ENCODE measurements at regions not wholly inside any gene's neighbourhood (a gene's known extent, or its start where the extent isn't known, plus 50 kb on each side); places are given as distances from the start of the nearest gene placed in this dataset.
"Not testable (repeated sequence)": the region's sequence is repeated elsewhere in the genome, so short reads cannot be mapped to it uniquely, and the experiment has no call there.

DNA sequence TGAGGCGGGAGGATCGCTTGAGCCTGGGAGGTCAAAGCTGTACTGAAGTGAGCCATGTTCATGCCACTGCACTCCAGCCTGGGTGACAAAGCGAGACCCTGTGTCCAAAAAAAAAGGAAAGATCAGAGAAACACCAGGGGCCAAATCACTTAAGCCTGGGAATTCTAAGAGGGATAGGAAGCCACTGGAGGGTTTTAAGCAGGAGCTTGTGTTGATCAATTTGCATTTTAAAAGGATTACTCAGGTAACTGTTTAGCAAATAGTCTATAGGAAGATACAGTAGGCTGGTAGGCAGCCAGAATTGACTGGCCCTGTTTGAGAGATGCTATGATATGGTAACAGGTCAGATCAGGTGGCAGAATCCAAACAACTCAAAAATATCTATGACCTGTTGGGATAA, 162.7 kb downstream of the SPTSSA start:
- DNase-seq, result no peak

DNA sequence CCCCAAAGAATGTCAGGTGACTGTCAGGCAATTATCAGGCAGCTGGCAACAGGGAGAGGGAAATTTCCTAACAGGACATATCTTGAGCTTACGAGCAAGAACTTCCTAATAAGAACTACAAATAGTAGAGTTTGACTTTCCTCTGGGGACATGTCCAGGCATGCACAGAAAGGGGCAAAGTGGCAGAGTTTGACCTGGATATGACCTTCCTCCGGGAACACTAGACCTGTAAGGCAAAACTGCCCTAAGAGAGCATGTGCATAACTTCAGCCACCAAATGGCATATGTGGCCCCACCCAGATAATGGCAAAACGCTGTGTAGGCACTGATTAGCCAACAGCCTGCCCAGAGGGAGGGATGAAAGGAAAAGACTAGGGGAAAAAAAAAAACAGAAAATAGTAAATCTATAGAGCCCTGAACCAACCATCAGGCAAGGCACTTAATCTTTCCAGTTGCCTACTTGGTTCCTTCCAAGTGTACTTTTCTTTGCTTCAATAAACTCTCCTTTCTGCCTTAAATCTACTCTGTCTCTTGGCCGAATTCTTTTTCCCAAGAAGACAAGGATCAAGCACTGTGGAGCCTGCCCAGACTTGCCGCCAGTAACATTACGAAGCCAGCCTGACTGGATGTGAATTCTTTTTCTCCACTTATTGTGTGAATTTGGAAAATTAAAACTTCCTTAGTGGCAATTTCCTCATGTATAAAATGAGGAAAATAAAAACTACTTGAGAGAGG, 164.1 kb downstream of the SPTSSA start:
- peak; percentile 82 for DNase-seq

DNA sequence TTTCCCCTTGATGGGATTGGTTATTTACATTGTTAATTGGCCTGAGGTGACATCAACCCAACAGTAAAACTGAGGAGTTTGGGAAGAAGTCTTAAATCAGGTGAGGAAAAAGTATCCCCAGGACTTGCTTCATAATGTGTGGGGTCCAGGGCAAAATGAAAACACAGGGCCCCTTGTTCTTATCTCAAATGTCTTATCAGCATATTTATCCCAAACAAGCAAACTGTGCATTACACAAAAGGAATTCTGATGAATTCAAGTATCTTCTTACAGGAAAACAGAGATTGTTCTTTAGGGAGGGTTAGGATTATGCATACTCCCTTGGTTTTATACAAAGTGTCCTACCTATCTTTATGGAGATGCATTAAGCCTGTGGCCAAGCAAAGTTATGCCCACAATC, 178.4 kb downstream of the SPTSSA start:
- DNase-seq, result no peak

DNA sequence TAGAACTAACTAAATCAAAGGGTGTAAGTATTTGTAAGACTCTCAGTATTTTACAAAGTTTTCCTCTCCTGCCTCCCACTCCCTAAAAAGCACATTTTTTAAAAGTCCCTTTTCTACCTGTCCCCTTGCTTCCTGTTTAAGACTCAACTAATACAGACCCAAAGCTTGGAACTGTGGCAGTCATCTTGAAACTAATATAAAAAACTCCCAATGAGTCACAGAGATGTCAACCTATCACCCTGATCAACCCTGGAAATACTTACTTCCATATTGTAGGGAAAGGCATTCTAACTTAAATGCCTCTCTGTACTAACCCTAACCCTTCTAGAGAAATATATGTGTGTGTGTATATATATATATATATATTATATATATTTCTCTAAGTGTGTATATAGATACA, 184.8 kb downstream of the SPTSSA start:
- DNase-seq, result no peak

DNA sequence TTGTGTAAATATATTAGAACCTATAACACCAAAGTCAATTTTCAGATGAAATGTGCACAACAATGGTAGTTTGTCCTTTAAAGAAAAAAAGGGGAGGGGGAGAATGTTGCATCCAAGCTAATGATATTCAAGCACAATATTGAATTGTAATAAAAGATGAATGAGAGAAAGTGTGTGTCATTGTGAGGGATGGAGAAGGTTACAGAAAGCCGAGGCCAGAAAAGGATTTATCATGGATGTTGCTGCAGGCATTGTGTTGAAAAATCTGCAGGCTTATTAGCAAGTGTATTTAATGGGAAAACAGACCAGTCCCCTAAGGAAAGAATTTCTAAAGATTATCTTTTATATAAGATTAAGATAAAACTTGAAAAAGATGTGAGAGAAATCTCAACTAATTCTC, 186.5 kb downstream of the SPTSSA start:
- DNase-seq, result no peak

DNA sequence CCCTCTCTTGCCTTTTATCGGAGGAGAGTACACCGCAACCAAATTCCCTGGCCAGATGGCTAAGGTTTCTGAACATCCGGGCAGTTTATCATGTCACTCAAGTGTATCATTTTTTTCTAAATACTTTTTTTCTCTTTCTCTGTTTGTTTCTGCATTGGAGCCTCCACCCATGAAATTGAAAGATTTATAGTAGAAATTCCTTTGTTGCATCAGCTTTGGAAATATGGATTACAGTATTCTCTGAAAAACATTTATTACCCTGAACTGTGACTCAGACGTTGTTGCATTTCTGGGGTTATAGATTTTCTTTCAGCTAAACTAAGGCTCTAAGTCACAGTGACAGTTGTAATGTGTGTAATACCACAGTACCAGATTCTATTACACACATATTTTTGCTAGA, 187.0 kb downstream of the SPTSSA start:
- DNase-seq, result no peak

DNA sequence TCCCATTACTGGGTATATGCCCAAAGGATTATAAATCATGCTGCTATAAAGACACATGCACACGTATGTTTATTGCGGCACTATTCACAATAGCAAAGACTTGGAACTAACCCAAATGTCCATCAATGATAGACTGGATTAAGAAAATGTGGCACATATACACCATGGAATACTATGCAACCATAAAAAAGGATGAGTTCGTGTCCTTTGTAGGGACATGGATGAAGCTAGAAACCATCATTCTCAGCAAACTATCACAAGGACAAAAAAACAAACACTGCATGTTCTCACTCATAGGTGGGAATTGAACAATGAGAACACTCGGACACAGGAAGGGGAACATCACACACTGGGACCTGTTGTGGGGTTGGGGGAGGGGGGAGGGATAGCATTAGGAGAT, 188.3 kb downstream of the SPTSSA start:
- not testable (repeated sequence) for DNase-seq

DNA sequence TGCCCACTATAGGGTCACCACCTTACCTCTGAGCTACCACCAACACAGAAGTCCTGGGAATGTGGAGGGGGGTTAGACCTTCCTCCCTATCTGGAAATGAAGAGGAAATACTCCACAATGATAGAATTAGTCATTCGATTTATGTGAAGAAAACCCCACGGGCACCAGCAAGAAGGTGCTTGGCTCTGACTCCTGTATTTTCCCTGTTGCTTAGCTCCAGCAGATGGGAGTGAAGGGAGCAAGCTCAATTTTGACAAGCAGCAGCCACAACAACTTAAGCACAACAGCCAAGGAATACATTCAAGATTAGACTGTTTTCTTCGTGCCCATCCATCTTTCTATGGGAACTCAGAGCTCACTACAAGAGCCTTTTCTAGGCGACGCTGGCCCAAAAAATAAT, 191.7 kb downstream of the SPTSSA start:
- no peak for DNase-seq

DNA sequence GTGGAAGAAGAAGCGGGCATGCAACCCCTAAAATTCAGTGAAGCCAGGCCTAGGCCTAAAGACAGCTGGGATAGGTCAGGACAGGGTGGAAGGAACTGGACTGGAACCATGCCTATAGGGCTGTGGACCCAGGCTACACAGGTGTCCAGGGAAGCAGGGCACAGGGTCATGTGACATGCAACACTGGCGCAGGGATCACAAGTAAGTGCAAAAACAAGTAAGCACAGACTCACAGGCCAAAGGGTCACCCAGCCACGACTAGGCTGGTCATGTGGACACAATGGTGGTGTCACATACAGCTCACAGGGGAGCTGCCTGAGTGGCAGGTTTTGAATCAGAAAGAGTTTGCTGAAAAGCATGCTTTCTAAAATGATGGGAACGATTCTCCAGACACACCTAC, 195.7 kb downstream of the SPTSSA start:
- DNase-seq, result no peak

DNA sequence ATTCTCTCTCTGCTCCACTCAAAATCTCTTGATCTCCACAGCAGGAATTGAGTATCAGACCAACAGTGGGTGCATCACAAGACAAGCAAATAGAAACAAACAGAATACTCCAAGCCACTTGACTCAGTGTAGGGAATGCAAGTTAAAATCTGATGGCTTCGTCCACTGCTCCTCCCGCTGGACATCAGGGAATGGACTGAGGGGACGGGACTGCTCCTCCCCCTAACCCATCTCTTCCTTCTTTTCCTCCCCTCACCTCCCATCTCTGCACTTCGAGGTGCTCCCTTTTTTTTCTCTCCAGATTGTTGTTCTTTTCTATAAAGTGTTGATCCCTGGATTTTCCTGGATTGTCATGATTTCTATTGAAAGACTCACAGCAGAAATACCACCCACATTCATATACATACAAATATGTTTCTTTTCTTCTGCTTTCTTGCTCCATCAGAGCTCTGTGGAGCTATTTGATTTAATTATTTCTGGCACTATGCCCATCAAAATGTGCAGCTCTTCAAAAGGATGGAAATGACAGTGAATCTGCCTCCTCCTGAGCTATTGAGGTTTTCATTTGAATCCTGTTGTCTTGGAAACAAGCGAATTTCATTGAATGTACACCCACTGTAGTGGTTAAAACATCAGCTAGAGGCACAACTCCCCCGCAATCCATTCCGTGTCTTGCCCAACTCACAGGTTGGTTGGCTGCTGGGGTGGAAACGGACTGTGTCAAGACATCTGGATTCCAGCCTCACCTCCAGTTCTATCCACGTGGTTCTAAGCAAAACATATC, 199.7 kb downstream of the SPTSSA start:
- DNase-seq, result no peak

DNA sequence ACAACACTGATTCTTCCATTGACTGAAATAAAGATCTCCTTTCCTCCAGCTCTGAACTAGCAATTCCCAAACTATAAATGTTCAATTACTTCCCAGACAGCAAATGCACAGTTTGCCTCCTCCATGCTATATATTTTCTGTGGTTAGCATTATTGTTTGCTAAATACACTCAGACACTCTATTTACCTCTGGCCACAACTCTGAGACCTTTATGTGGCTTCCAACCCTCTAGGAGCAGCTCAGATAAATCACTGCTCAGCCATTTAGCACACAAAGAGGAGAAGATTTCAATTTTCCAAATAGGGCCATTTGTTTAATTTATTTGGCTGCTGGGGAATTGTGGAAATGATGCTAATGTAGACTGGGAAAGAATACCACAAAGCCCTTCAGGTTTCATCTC, 202.0 kb downstream of the SPTSSA start:
- no peak for DNase-seq

DNA sequence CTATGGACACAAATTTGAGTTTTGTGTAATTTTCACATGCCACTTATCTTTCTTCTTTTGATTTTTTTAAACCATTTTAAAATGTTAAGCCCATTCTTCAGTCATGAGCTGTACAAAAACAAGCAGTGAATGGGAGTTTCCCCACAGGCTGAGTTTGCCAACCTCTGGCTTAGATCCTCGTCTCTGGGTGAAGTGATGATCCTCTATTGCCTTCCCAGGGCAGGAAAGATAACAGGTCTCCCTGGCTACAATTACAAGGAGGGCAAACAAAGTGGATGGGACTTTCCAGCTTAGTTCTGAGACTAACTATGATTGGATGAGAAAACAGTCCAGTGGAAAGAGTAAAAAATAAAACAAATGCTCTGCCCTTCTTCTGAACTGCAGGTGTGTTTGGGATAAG, 203.7 kb downstream of the SPTSSA start:
- DNase-seq, result no peak

DNA sequence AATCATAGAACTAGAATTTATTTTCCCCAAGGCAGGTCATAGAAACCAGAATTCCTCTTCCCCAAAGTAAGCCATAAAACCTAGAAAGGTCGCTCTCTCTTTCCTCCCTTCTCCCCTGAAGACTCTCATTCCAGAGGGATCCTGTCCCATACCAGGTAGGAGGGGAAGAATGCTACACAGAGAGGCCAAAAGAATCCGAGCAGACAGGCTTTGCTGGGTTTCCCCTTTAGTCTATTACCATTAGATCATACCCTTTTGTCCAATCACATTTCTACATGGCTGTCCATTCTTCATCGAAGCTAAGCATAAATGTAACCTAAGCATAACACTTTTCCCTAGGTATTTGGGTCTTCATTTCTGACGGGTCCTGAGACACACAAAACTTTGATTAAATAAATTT, 204.5 kb downstream of the SPTSSA start:
- DNase-seq, result no peak

DNA sequence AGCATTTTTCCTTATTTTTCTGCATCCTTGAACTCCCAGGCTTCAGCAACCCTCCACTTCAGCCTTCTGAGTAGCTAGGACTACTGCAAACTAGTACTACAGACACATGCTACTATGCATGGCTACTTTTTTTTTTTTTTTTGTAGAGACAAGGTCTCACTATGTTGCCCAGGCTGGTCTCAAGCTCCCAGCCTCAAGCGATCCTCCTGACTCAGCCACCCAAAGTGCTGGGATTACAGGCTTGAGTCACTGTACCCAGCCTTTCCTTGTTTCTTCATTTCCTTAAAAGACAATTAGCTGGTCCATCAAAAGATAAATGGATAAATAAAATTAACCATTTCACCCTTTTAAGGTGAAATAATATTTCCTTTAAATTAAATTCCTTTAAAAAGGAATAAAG, 205.8 kb downstream of the SPTSSA start:
- no peak for DNase-seq

DNA sequence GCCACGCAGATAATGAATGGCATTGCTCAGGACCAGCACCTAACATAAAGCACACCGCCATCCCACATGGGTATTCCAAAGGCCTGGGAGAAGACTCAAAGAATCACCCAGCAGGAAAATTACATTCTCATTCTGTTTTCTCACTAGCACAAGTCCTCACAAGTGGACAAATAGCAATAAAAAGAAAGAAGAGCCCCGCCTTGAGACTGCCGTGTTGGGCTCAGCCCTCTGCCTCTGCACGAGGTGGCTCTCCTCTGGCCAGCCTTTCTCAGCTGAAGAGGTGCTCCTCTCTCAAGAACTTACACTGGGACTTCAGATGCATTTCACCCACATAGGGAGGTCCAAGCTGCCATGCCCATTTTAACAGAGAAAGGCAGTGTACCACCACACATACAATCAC, 207.5 kb downstream of the SPTSSA start:
- no peak for DNase-seq

DNA sequence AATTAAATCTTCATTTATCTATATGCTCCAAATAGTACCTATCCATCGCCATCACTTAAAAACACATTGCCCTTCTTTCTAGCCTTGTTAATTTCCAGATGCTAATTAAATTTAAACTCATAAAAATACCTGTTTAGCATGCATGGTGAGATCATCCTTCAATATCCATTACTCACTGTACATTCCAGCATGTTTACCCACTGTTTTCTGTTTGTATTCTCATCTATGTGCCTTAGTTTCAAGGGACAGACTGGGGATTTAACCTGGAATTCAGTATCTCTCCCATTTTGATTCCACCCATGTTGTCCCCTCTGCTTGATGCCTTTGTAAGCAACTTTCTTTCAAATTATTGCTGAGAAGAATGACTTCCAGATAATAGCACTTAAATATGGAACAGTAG, 208.0 kb downstream of the SPTSSA start:
- no peak for DNase-seq

DNA sequence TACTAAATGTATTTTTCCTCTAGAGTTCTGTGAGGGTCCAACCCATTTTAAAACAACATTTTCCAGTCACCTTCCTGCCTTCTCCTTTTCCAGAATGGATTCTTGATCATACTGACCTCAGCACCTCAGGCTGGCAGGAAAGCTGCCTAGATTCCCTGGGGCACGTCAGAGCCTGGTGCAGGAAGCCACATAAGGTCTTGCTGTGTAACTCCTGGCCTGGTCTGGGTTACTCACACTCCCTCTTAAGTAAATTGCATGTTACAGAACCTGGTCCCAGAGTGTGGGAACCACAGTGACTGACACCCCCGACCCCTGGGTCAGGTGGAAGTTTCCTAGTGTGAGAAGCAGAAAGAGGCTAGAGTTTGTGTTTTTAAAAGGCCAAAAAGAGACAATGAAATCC, 209.8 kb downstream of the SPTSSA start:
- DNase-seq, result no peak

DNA sequence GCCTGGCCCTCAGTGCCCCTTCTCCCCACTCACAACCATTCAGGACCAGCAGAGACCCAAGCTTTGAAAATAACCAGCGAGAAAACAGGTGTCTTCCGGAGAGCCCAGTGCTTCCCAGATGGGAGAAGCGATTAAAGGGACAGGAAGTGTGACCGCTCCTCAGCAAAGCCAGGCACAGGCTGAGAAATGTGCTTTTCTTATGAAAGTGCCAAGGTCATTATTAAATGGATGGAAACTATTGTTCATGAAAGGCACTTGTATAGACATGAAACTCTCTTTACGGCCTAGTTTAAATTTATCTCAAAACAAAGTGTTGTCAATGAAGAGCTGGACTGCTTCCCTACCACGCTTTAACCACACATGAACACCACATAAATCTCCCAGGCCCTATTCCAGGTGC, 210.4 kb downstream of the SPTSSA start:
- no peak for DNase-seq

DNA sequence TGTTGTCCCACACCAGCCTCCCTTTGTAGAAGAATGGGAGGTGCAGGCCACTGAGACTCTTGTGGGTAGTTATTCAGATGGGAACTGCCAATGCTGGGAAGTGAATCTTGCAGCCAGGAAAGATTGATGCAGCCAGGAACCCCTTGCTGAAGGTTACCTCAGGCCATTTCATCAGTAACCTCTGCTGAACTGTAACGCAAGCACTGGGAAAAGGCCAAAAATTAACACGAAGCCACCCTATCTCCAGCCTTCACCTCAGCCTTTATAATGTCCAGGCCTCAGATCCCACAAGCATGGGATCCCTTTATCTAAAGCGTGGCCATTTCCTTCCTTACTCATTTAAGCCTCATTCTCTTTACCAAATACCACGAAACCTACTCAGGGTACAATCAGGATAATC, 211.1 kb downstream of the SPTSSA start:
- no peak for DNase-seq

DNA sequence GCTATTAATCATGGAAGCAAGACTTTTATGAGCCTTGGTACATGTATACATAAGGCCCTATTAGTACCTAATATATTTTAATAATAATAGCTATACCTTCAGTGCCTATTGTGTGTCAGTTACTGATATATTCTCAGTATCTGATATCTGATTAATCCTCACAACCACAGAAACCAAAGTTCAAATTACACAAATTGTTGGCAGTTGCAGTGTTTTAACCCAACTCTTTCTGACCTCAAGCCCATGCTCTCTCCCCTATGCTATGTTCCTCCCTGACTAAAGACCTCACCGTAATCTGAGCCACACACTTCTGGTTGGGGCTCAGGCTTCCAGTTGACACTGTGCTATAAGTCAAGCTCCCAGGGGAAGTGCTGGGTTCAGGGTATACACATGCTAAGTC, 214.4 kb downstream of the SPTSSA start:
- DNase-seq, result no peak

DNA sequence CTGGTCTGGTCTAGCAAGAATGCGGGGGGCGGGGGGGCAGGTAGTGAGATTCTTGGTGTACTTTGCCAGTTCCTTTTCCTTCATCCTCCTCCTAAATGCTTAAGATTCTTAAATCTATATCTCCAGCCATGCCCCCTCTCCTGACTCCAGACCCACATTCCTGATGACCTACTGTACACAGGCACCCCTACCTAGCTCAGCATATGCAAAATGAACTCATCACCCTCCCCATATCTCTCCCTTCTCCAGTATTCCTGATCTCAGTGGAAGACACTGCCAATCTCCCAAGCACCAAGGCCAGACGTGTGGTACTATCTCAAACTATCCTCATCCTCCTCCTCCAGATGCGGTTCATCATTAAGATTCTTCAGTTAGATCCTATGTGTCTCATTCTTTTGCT, 215.8 kb downstream of the SPTSSA start:
- DNase-seq, result no peak

DNA sequence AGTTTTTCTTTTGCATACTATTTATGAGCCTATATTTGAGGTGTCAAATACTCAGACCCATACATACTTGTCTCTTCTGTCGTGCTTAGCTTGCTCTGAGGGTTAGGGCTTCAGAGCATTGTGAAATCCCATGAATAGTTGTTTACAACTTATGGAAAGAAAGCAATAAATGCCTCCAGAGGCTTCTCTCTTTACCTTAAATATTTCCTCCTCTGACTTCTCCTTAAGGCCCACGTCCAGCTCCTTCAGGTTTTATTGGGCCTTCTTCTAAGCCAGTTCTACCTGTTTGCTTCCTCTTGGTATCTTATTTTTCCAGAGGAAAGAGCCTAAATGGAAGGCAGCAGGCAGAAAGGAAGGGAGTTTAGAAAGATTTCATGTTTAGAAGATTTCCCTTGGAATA, 218.6 kb downstream of the SPTSSA start:
- DNase-seq, result no peak

DNA sequence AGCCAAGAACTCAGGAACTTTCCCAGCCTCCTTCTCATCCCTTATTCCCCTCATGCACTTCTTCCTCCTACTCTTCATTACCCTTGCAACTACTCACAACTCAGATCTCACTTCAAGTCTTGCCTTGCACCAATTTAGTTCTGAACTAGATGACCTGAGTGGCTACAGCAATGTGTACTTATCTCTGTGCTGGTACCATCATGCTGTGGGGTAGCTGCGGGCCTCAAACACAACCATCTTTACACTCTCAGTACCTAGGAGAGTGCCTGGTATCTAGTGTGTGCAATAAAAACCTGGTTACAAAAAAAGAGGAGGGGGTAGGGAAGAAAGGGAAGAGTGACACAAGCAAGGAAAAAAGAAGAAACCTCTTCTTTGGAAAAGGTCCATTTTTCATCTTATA, 219.0 kb downstream of the SPTSSA start:
- DNase-seq, result no peak

DNA sequence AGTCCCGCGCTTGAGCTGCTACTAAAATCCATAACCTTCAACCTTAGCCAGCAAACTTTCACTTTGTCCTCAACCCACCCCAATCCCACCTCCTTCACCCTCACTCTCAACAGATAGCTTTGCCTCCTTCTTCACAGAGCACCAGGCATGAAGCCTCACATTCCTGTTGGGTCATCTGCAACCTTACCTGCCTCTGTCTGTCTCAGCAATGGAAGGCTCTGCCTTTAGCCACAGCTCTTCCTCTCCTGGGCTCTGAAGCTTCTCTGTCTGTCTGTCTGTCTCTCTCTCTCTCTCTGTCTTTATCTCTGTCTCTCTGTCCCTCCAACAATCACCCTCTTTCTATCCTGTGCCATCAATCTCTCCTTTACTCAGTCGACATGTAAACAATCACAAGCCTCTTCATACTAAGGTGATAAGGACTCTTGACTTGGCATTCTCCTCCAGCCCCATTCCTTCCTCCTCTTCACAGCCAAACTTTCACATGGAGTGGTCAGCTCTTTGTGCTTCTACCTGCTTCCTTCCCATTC, 220.8 kb downstream of the SPTSSA start:
- DNase-seq, result no peak

DNA sequence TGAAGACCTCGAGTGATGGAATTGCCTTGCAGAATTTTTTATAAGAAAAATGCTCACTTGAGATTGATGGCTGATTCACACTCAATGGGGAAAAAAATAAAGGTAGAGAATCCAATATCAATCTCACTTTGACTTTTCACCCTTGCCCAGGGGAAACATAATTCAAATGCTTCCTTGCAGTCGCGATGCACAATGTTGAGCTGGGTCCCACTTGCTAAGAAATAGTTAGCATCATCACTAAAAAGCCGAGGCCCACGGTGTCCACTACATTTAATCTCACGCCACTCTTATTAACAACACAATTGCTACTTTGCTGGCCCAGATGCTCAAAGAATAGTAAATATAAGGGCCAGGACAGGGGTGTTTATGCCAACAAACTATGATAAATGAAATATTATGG, 223.4 kb downstream of the SPTSSA start:
- no peak for DNase-seq
